Germinal center (tissue), 1 donor: ENCODE measurements at regions not wholly inside any gene's neighbourhood (a gene's known extent, or its start where the extent isn't known, plus 50 kb on each side); places are given as distances from the start of the nearest gene placed in this dataset.

Experiments used
- DNase-seq: peaks from one replicate; pipeline ENCODE4 v3.0.0; 2012; ENCODE audit warnings: mixed read lengths, low spot score

- DNase-seq, result no peak
Observed at GRCh38 chr2:34102339-34102738, 503.2 kb upstream of the FAM98A start.

GRCh38 chr2:34099377-34099776 is 500.3 kb upstream of the FAM98A start:
- no peak for DNase-seq

- no peak for DNase-seq
Observed at GRCh38 chr2:34098256-34098655, 499.2 kb upstream of the FAM98A start.

- peak; percentile 5 for DNase-seq
Observed at GRCh38 chr2:34096562-34097171, 497.6 kb upstream of the FAM98A start.

- no peak for DNase-seq
Observed at GRCh38 chr2:34093790-34094189, 494.7 kb upstream of the FAM98A start.

- DNase-seq, result no peak
Observed at GRCh38 chr2:34070196-34070595, 471.1 kb upstream of the FAM98A start.

GRCh38 chr2:34069604-34070003 is 470.5 kb upstream of the FAM98A start:
- no peak for DNase-seq

GRCh38 chr2:34050413-34050812 is 451.3 kb upstream of the FAM98A start:
- DNase-seq, result no peak

- no peak for DNase-seq
Observed at GRCh38 chr2:34045101-34045655, 446.1 kb upstream of the FAM98A start.

- no peak for DNase-seq
Observed at GRCh38 chr2:34037886-34038285, 438.8 kb upstream of the FAM98A start.

GRCh38 chr2:34037157-34037556 is 438.1 kb upstream of the FAM98A start:
- DNase-seq, result no peak

GRCh38 chr2:34031097-34031496 is 432.0 kb upstream of the FAM98A start:
- no peak for DNase-seq

GRCh38 chr2:34030273-34030672 is 431.2 kb upstream of the FAM98A start:
- DNase-seq, result no peak

GRCh38 chr2:34029073-34029472 is 430.0 kb upstream of the FAM98A start:
- DNase-seq, result no peak

GRCh38 chr2:34025196-34025595 is 426.1 kb upstream of the FAM98A start:
- no peak for DNase-seq

GRCh38 chr2:34012715-34013302 is 413.7 kb upstream of the FAM98A start:
- DNase-seq, result peak; percentile 5

- DNase-seq, result no peak
Observed at GRCh38 chr2:34011684-34012083, 412.6 kb upstream of the FAM98A start.

- DNase-seq, result no peak
Observed at GRCh38 chr2:34005901-34006300, 406.8 kb upstream of the FAM98A start.

- DNase-seq, result no peak
Observed at GRCh38 chr2:34004936-34005335, 405.8 kb upstream of the FAM98A start.

- no peak for DNase-seq
Observed at GRCh38 chr2:34003795-34004194, 404.7 kb upstream of the FAM98A start.

- DNase-seq, result no peak
Observed at GRCh38 chr2:34001557-34001956, 402.5 kb upstream of the FAM98A start.

- no peak for DNase-seq
Observed at GRCh38 chr2:33984131-33984530, 385.0 kb upstream of the FAM98A start.

- no peak for DNase-seq
Observed at GRCh38 chr2:33978471-33978870, 379.4 kb upstream of the FAM98A start.

GRCh38 chr2:33975498-33975897 is 376.4 kb upstream of the FAM98A start:
- DNase-seq, result no peak
